ENCODE measurements at regions not wholly inside any gene's neighbourhood (a gene's known extent, or its start where the extent isn't known, plus 50 kb on each side); places are given as distances from the start of the nearest gene placed in this dataset.

- TF ChIP-seq EP300 (IDR thresholded peaks at IDR 0.05; ENCODE audit: borderline replicate concordance in 1 of 2, control insufficient read depth in 1 of 2, low read depth in 2 of 2, low read length in 2 of 2) (no peak), BCL3 (IDR thresholded peaks at IDR 0.05; ENCODE audit: borderline replicate concordance, insufficient read depth, low read depth, low read length, poor library complexity, severe bottlenecking) (no peak)
Observed at GRCh38 chr4:149173241-149174013, 642.2 kb downstream of the IQCM start.

All from GM12878 (cell line).